HEK293 (cell line): ENCODE measurements at regions not wholly inside any gene's neighbourhood (a gene's known extent, or its start where the extent isn't known, plus 50 kb on each side); places are given as distances from the start of the nearest gene placed in this dataset.

ENCODE experiments used
- KLF9 ChIP-seq: fragments of 450-650 bp; formaldehyde crosslinking; IDR thresholded peaks from 2 replicates; pipeline ENCODE4 v1.5.1; 2016; ENCODE audit warnings: missing biosample characterization, missing genetic modification characterization, low read depth
- TF ChIP-seq, protein P1 (sequence below): fragments of 450-650 bp; formaldehyde crosslinking; IDR thresholded peaks from 2 replicates; pipeline ENCODE4 v1.5.1; 2016; ENCODE audit warnings: missing biosample characterization, missing genetic modification characterization

DNA sequence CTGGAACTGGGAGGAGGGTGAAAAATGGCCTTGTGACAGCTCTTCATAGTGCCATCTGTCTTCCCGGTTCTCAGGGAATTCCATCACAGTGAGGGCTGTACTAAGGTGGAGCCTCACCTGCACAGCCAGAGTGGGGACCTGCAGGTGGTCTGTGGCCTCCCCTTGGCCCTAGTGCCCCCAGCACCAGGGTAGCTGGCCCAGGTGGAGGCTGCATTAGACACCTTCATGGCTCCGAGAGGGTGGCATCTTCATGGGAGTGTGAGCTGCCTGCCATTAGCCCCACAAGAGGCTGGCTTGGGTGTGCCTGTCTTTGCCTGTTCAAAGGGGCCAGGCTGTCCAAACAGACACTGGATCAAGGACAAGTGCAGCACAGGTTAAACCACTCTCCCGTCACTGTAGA is 95.5 kb upstream of the PRR23E start:
- TF ChIP-seq, protein P1, sequence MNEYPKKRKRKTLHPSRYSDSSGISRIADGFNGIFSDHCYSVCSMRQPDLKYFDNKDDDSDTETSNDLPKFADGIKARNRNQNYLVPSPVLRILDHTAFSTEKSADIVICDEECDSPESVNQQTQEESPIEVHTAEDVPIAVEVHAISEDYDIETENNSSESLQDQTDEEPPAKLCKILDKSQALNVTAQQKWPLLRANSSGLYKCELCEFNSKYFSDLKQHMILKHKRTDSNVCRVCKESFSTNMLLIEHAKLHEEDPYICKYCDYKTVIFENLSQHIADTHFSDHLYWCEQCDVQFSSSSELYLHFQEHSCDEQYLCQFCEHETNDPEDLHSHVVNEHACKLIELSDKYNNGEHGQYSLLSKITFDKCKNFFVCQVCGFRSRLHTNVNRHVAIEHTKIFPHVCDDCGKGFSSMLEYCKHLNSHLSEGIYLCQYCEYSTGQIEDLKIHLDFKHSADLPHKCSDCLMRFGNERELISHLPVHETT (tag by site-specific recombination) = no peak
- no peak for TF ChIP-seq KLF9 (tag by site-specific recombination)
